Esophagus squamous epithelium (tissue), 4 donors: ENCODE measurements at regions not wholly inside any gene's neighbourhood (a gene's known extent, or its start where the extent isn't known, plus 50 kb on each side); places are given as distances from the start of the nearest gene placed in this dataset.

Experiments
- CTCF ChIP-seq, 6 experiments: fragments of 450-650 bp in 4 of 6; fragments of 200-600 bp in 2 of 6; sonication (generic) in 2 of 6; IDR thresholded peaks; one replicate each; pipeline ENCODE4 v1.5.1; 2016 to 2019; ENCODE audit warnings: antibody characterized with exemption in 6 of 6, mild to moderate bottlenecking in 4 of 6, moderate library complexity in 4 of 6
- POLR2A ChIP-seq, 4 donors: fragments of 450-650 bp; IDR thresholded peaks; one replicate each; pipeline ENCODE4 v1.6.1; 2017; ENCODE audit warnings: antibody characterized with exemption in 4 of 4, mild to moderate bottlenecking in 4 of 4, moderate library complexity in 3 of 4

DNA sequence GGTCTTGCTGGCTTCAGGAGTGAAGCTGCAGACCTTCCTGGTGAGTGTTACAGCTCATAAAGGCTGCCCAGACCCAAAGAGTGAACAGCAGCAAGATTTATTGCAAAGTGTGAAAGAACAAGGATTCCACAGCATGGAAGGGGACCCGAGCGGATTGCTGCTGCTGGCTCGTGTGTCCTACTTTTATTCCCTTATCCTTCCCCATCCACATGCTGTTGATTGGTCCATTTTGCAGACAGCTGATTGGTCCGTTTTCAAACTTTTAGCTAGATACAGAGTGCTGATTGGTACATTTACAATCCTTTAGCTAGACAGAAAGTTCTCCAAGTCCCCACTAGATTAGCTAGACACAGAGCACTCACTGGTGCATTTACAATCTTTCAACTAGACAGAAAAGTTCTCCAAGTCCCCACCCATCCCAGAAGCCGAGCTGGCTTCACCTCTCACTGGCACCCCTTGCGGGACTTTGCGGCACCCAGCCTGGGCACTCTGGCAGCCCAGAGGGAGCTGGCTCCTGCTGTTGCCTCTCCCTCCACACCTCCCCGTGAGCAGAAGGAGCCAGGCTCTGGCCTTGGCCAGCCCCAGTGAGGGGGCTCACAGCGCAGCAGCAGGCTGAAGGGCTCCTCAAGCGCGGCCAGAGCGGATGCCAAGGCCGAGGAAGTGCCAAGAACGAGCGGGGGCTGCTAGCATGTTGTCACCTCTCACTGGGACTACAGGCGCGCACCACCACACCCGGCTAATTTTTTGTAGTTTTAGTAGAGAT lies 369.6 kb upstream of the POT1 start:
- TF ChIP-seq CTCF (IDR thresholded peaks at IDR 0.05), result no peak
- no peak for TF ChIP-seq POLR2A (IDR thresholded peaks at IDR 0.05)
